ENCODE measurements at regions not wholly inside any gene's neighbourhood (a gene's known extent, or its start where the extent isn't known, plus 50 kb on each side); places are given as distances from the start of the nearest gene placed in this dataset.

DNA sequence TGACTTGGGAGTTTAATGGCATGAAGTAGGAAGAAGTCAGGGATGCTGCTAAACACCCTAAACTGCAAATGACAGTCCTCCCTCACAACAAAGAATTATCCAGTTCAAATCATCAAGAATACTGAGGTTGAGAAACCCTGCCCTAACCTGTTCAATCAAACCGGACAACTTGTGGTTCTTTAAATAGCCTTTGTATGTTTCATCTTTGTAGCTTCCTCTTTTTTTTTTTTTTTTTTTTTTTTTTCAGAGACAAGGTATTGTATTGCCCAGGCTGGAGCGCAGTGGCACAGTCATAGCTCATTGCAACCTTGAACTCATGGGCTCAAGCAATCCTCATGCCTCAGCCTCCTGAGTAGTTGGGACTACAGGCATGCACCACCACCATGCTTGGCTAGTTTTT is 52.5 kb upstream of the TTC29 start:
- Histone ChIP-seq H3K9me3 (ENCODE audit: severe bottlenecking) (peaks cover 2% of the 10 kb centered on the region), H3K4me3 (ENCODE audit: low read depth, low read length) (no peak overlapping the region), H3K27ac (no peak overlapping the region), H3K36me3 (no peaks in the 10 kb centered on the region), H3K27me3 (ENCODE audit: insufficient read depth, low read depth, severe bottlenecking) (no peaks in the 10 kb centered on the region)
- TF ChIP-seq, protein P1, sequence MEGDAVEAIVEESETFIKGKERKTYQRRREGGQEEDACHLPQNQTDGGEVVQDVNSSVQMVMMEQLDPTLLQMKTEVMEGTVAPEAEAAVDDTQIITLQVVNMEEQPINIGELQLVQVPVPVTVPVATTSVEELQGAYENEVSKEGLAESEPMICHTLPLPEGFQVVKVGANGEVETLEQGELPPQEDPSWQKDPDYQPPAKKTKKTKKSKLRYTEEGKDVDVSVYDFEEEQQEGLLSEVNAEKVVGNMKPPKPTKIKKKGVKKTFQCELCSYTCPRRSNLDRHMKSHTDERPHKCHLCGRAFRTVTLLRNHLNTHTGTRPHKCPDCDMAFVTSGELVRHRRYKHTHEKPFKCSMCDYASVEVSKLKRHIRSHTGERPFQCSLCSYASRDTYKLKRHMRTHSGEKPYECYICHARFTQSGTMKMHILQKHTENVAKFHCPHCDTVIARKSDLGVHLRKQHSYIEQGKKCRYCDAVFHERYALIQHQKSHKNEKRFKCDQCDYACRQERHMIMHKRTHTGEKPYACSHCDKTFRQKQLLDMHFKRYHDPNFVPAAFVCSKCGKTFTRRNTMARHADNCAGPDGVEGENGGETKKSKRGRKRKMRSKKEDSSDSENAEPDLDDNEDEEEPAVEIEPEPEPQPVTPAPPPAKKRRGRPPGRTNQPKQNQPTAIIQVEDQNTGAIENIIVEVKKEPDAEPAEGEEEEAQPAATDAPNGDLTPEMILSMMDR (IDR thresholded peaks at IDR 0.05; ENCODE audit: low read depth, low read length): no peak
- no peak for DNase-seq

DNA sequence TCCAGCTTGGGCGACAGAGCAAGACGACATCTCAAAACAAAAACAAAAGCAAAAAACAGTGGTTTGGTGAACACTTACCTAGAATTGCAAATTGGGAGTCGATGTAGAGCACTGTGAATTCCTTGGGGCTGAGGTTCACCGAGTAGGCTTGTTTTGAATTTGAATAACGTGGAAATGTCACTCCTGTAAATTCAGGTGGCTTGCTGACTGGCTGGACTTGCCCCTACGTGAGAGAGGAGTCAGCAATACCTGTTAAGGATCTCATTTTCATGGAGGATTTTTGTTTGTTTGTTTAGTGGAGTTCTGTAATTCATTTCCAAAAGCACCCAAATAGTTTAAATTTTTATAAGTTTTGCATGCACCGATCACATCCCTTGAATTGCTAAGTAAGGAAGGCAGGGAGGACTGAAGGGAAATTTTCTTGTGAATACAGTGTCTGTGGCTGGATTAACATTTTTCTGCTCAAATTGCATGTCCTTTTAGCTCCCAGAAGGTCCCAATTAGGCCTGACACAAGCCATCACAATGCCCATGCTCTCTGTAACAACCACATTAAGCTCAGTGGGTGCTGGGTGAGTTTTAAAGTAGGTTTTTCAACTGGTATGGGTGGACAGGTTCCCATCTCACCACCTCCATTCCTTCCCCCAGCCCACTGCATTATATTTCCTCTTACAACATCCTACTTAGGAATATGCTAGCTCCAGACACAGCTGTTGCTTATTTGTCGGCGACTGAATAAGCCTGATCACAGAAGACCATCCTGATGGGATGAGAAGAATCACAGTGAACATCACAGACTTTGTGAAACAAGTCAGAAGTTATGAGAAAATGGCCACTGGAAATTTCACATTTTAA is 58.5 kb upstream of the TTC29 start:
- no peak overlapping the region for H3K4me3 ChIP-seq (ENCODE audit: low read depth, low read length)
- TF ChIP-seq, protein P1 (IDR thresholded peaks at IDR 0.05; ENCODE audit: low read depth, low read length): no peak
- H3K36me3 ChIP-seq: no peaks in the 10 kb centered on the region
- no peaks in the 10 kb centered on the region for H3K27me3 ChIP-seq (ENCODE audit: insufficient read depth, low read depth, severe bottlenecking)
- no peak for DNase-seq
- no peak overlapping the region for H3K27ac ChIP-seq
- peaks cover 3% of the 10 kb centered on the region for H3K9me3 ChIP-seq (ENCODE audit: severe bottlenecking)

DNA sequence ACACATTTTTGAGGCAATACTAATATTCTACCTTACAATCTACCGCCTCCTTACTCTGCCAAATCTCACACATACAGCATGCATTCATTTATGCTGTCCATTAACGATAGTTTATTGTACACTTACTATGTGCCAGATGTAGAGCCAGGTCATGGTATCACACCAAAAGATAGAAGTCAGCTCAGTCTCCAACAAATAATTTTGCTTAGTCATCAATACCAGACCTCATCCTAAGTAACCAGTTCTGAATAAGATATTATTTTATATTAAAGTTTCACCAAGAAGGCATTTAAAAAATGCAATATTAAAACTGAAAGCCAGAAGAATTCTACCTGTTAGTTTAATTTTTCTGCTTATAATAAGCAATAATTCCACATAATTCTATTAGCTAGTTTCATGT is 60.6 kb upstream of the TTC29 start:
- no peaks in the 10 kb centered on the region for H3K36me3 ChIP-seq
- no peaks in the 10 kb centered on the region for H3K27me3 ChIP-seq (ENCODE audit: insufficient read depth, low read depth, severe bottlenecking)
- TF ChIP-seq, protein P1 (IDR thresholded peaks at IDR 0.05; ENCODE audit: low read depth, low read length): no peak
- no peak for DNase-seq
- H3K4me3 ChIP-seq (ENCODE audit: low read depth, low read length): no peak overlapping the region
- H3K27ac ChIP-seq: no peak overlapping the region
- H3K9me3 ChIP-seq (ENCODE audit: severe bottlenecking): peaks cover 3% of the 10 kb centered on the region

DNA sequence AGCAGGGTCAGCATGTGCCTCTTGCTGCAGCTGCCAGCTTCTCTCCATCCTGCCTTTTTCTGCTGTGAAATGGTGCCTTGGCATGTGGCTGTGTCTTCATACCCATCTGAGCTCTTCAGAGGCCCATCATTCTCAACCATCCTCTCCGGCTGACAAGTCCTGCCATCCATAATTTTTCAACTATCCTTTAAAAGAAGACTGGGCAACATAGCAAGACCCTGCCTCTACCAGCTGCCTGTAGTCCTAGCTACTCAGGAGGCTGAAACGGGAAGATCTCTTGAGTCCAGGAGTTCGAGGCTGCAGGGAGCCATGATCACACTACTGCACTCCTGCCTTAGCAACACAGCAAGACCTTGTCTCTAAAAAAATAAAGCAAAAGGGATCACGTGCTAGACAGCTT is 64.2 kb upstream of the TTC29 start:
- Histone ChIP-seq H3K36me3 (no peaks in the 10 kb centered on the region), H3K9me3 (ENCODE audit: severe bottlenecking) (no peaks in the 10 kb centered on the region), H3K27me3 (ENCODE audit: insufficient read depth, low read depth, severe bottlenecking) (no peaks in the 10 kb centered on the region), H3K4me3 (ENCODE audit: low read depth, low read length) (no peak overlapping the region), H3K27ac (no peak overlapping the region)
- TF ChIP-seq, protein P1 (IDR thresholded peaks at IDR 0.05; ENCODE audit: low read depth, low read length): no peak
- no peak for DNase-seq

DNA sequence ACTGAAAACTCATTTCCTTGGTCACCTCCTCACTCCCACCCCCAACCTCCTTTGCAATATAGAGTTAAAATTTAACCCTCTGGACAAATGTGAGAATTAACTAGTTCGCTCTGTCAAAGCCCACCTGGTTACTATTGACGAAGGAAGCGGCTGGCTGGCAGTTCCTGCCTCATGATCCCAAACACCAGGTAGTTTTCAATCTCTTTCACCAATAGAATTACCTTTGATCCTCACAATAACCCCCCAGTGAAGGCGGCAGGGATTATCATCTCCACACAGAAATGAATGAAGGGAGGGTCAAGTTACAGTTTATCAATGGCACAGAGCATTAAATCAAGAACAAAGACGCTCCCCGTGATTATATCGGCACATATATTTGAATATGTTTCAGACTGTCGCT is 65.7 kb upstream of the TTC29 start:
- TF ChIP-seq, protein P1 (IDR thresholded peaks at IDR 0.05; ENCODE audit: low read depth, low read length): no peak
- peak overlapping the region; percentile 37 for H3K4me3 ChIP-seq (ENCODE audit: low read depth, low read length)
- H3K27me3 ChIP-seq (ENCODE audit: insufficient read depth, low read depth, severe bottlenecking): no peaks in the 10 kb centered on the region
- H3K9me3 ChIP-seq (ENCODE audit: severe bottlenecking): no peaks in the 10 kb centered on the region
- H3K27ac ChIP-seq: peak overlapping the region; percentile 27
- DNase-seq: peak; percentile 33
- no peaks in the 10 kb centered on the region for H3K36me3 ChIP-seq
